ENCODE measurements at regions not wholly inside any gene's neighbourhood (a gene's known extent, or its start where the extent isn't known, plus 50 kb on each side); places are given as distances from the start of the nearest gene placed in this dataset.
"Not testable (repeated sequence)": the region's sequence is repeated elsewhere in the genome, so short reads cannot be mapped to it uniquely, and the experiment has no call there.

DNA sequence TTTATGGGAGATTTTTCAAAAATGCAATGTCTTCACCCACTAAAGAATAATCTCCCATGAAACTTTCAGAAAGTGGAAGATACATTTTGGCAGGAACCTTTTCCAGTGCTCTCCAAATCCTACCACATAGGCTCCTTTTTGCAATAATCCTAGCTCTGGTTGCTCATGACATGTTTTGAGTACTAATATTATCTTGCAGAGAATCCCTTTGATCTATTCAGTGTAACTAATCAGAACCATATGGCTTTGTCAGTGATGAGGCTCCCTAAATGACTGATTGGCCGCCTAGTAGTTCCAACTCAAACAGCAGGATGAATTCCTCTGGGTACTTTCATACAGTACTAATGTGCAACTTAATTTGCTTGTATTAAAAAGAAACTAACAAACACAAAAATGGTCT is 544.0 kb upstream of the FAM98A start:
- DNase-seq, result no peak
- Histone ChIP-seq H3K27me3 (no peaks in the 10 kb centered on the region), H3K9me3 (no peaks in the 10 kb centered on the region)

DNA sequence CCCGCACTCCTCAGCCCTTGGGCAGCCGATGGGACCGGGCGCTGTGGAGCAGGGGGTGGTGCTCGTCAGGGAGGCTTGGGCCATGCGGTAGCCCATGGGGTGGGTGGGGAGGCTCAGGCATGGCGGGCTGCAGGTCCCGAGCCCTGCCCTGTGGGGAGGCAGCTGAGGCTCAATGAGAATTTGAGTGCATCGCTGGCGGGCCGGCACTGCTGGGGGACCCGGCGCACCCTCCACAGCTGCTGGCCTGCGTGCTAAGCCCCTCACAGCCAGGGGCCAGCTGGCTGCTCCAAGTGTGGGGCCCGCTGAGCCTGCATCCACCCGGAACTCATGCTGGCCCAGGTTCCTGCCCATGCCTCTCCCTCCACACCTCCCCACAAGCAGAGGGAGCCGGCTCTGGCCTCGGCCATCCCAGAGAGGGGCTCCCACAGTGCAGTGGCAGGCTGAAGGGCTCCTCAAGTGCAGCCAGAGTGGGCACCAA is 543.5 kb upstream of the FAM98A start:
- not testable (repeated sequence) for DNase-seq; H3K36me3 ChIP-seq; H3K4me1 ChIP-seq; H3K4me3 ChIP-seq (ENCODE audit: low read depth, low read length); H3K27me3 ChIP-seq; H3K9me3 ChIP-seq

More for the DNA sequence above, 544.0 kb upstream of the FAM98A start:
- H3K36me3 ChIP-seq, result no peaks in the 10 kb centered on the region
- no peaks in the 10 kb centered on the region for H3K4me1 ChIP-seq
- TF ChIP-seq, protein P1, sequence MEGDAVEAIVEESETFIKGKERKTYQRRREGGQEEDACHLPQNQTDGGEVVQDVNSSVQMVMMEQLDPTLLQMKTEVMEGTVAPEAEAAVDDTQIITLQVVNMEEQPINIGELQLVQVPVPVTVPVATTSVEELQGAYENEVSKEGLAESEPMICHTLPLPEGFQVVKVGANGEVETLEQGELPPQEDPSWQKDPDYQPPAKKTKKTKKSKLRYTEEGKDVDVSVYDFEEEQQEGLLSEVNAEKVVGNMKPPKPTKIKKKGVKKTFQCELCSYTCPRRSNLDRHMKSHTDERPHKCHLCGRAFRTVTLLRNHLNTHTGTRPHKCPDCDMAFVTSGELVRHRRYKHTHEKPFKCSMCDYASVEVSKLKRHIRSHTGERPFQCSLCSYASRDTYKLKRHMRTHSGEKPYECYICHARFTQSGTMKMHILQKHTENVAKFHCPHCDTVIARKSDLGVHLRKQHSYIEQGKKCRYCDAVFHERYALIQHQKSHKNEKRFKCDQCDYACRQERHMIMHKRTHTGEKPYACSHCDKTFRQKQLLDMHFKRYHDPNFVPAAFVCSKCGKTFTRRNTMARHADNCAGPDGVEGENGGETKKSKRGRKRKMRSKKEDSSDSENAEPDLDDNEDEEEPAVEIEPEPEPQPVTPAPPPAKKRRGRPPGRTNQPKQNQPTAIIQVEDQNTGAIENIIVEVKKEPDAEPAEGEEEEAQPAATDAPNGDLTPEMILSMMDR (IDR thresholded peaks at IDR 0.05; ENCODE audit: low read depth, low read length), result no peak
- H3K4me3 ChIP-seq (ENCODE audit: low read depth, low read length), result no peak overlapping the region

DNA sequence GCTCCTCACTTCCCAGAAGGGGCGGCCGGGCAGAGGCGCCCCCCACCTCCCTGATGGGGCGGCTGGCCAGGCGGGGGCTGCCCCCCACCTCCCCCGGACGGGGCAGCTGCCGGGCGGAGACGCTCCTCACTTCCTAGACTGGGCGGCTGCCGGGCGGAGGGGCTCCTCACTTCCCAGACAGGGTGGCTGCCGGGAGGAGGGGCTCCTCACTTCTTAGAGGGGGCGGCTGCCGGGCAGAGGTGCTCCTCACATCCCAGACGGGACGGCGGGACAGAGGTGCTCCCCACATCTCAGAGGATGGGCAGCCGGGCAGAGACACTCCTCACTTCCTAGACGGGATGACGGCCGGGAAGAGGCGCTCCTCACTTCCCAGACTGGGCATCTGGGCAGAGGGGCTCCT is 534.0 kb upstream of the FAM98A start:
- not testable (repeated sequence) for H3K27me3 ChIP-seq; DNase-seq; H3K4me3 ChIP-seq (ENCODE audit: low read depth, low read length); H3K9me3 ChIP-seq; H3K36me3 ChIP-seq; H3K4me1 ChIP-seq

DNA sequence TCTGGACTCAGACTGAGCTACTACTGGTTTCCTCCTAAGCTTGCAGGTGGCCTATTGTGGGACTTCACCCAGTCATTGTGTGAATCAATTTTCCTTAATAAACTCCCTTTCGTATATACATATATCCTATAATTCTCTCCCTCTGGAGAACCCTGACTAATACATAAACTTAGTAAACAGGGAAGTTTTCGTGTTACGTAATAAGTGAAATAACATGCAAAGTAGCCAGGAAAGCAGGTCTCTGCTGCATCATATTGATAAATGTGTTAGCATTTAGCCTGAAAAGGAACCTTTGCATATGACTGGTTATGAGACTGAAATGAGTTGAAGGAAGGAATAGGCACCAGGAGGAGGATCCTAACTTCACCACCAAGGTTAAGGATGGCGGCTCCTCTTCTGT is 527.2 kb upstream of the FAM98A start:
- H3K4me1 ChIP-seq, result no peaks in the 10 kb centered on the region
- no peaks in the 10 kb centered on the region for H3K27me3 ChIP-seq
- H3K9me3 ChIP-seq, result no peaks in the 10 kb centered on the region
- DNase-seq, result no peak
- no peaks in the 10 kb centered on the region for H3K36me3 ChIP-seq
- H3K4me3 ChIP-seq (ENCODE audit: low read depth, low read length), result no peak overlapping the region
- TF ChIP-seq, protein P1 (IDR thresholded peaks at IDR 0.05; ENCODE audit: low read depth, low read length), result no peak

GRCh38 chr2:34123996-34124785 is 525.1 kb upstream of the FAM98A start:
- Histone ChIP-seq H3K9me3 (no peaks in the 10 kb centered on the region), H3K27me3 (no peaks in the 10 kb centered on the region), H3K4me3 (ENCODE audit: low read depth, low read length) (no peak overlapping the region), H3K36me3 (no peaks in the 10 kb centered on the region), H3K4me1 (no peaks in the 10 kb centered on the region)
- no peak for DNase-seq
- TF ChIP-seq, protein P1 (IDR thresholded peaks at IDR 0.05; ENCODE audit: low read depth, low read length), result no peak

GRCh38 chr2:34121076-34121475 is 522.0 kb upstream of the FAM98A start:
- no peaks in the 10 kb centered on the region for H3K36me3 ChIP-seq
- no peaks in the 10 kb centered on the region for H3K27me3 ChIP-seq
- TF ChIP-seq, protein P1 (IDR thresholded peaks at IDR 0.05; ENCODE audit: low read depth, low read length), result no peak
- no peaks in the 10 kb centered on the region for H3K4me1 ChIP-seq
- H3K4me3 ChIP-seq (ENCODE audit: low read depth, low read length), result no peak overlapping the region
- no peak for DNase-seq
- H3K9me3 ChIP-seq, result no peaks in the 10 kb centered on the region

GRCh38 chr2:34115076-34115475 is 516.0 kb upstream of the FAM98A start:
- TF ChIP-seq, protein P1 (IDR thresholded peaks at IDR 0.05; ENCODE audit: low read depth, low read length), result no peak
- no peaks in the 10 kb centered on the region for H3K4me1 ChIP-seq
- H3K27me3 ChIP-seq, result no peaks in the 10 kb centered on the region
- DNase-seq, result no peak
- H3K9me3 ChIP-seq, result no peaks in the 10 kb centered on the region
- H3K36me3 ChIP-seq, result no peaks in the 10 kb centered on the region
- no peak overlapping the region for H3K4me3 ChIP-seq (ENCODE audit: low read depth, low read length)
